ENCODE measurements at regions not wholly inside any gene's neighbourhood (a gene's known extent, or its start where the extent isn't known, plus 50 kb on each side); places are given as distances from the start of the nearest gene placed in this dataset.

DNA sequence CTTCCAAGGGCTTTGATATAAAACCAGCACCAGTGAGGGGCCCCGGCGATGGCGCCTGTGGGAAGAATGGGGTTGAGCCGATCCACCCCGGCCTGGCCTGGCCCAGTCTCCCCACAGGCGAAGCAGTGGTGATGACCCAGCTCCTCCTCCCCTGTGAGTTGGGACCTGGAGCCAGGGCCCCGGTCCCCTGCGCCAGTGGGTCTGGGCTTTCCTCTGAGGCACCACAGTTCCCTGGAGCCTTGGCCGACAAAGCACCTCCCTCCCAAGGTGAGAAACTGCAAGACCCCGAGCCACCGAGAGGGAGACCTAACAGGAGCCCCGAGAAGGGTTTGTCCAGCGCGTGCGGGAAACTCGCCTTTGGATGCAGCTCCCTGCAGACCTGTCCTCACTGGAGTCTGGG, 942.9 kb downstream of the BRD1 start:
- TF ChIP-seq, protein P1, sequence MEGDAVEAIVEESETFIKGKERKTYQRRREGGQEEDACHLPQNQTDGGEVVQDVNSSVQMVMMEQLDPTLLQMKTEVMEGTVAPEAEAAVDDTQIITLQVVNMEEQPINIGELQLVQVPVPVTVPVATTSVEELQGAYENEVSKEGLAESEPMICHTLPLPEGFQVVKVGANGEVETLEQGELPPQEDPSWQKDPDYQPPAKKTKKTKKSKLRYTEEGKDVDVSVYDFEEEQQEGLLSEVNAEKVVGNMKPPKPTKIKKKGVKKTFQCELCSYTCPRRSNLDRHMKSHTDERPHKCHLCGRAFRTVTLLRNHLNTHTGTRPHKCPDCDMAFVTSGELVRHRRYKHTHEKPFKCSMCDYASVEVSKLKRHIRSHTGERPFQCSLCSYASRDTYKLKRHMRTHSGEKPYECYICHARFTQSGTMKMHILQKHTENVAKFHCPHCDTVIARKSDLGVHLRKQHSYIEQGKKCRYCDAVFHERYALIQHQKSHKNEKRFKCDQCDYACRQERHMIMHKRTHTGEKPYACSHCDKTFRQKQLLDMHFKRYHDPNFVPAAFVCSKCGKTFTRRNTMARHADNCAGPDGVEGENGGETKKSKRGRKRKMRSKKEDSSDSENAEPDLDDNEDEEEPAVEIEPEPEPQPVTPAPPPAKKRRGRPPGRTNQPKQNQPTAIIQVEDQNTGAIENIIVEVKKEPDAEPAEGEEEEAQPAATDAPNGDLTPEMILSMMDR (IDR thresholded peaks at IDR 0.05), result no peak
- TF ChIP-seq EZH2 (IDR thresholded peaks at IDR 0.05; ENCODE audit: borderline replicate concordance, insufficient read depth, low read depth, low read length, poor library complexity, severe bottlenecking), result no peak
- no peaks in the 10 kb centered on the region for H3K27me3 Mint-ChIP-seq
- Histone ChIP-seq H3K36me3 (replicated peaks in 1 of 2; ENCODE audit: control extremely low read depth in 1 of 2, control insufficient read depth in 1 of 2, extremely low read depth in 1 of 2, insufficient read depth in 2 of 2, low read length in 1 of 2) (no peaks in the 10 kb centered on the region), H3K4me3 (ENCODE audit: control extremely low read depth in 1 of 5, extremely low read depth in 1 of 5, insufficient read depth in 1 of 5, low read depth in 2 of 5, low read length in 4 of 5) (no peak overlapping the region), H3K9me3 (ENCODE audit: control extremely low read depth in 1 of 3, control insufficient read depth in 2 of 3, insufficient read depth in 1 of 3, low read length in 2 of 3) (peaks cover 0 to 27% (median 0%) of the 10 kb centered on the region in 3 donors), H4K20me1 (ENCODE audit: control insufficient read depth, insufficient read depth, low read length, poor library complexity, severe bottlenecking) (no peaks in the 10 kb centered on the region), H3K27ac (ENCODE audit: low read length in 2 of 2) (no peak overlapping the region), H3K79me2 (ENCODE audit: control insufficient read depth, insufficient read depth, low read length) (no peaks in the 10 kb centered on the region), H3K9ac (ENCODE audit: low read length) (no peak overlapping the region), H2AFZ (ENCODE audit: insufficient read depth, low read depth, low read length, poor library complexity, severe bottlenecking) (no peak overlapping the region), H3K4me1 (ENCODE audit: control insufficient read depth in 2 of 2, insufficient read depth in 2 of 2, low read length in 2 of 2) (no peaks in the 10 kb centered on the region), H3K4me2 (replicated peaks; ENCODE audit: low read depth, low read length, poor library complexity, severe bottlenecking) (no peak overlapping the region), H3K27me3 (replicated peaks in 1 of 4; ENCODE audit: control extremely low read depth in 1 of 4, control insufficient read depth in 3 of 4, insufficient read depth in 4 of 4, low read length in 3 of 4) (no peaks in the 10 kb centered on the region)
- DNase-seq (no peak), ATAC-seq (ENCODE audit: low read depth) (no peak)
- intact Hi-C loops (cut with micrococcal nuclease), result no loop called here
- no peak overlapping the region for H3K4me3 Mint-ChIP-seq
- ChIA-PET CTCF (no interaction called here), POLR2A (no interaction called here)
- no peaks in the 10 kb centered on the region for H3K9me3 Mint-ChIP-seq (ENCODE audit: insufficient read depth)
- 90% methylated on average over 12 of the region's 16 CpGs for WGBS (ENCODE audit: insufficient coverage)
- H3K4me1 Mint-ChIP-seq, result no peaks in the 10 kb centered on the region
- H3K27ac Mint-ChIP-seq, result no peak overlapping the region

DNA sequence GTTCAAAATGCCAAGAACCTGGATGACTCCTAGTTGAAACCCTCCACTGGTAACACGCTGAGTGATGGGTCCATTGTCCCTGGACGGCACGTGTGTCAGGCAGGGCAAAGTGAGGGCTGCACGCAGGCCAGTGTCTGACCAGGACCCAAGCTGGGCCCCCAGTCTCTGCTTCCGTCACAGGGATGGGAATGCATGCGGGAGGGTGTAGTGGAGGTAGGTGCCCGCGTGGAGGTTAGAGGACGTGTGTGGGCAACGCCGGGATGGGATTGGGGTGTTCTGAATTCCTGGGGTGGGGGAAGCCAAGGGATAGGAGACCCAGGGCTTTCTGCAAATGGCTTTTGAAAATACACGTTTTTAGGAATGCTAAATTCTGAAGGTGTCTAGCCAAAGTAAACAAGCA, 943.3 kb downstream of the BRD1 start:
- no peaks in the 10 kb centered on the region for H3K4me1 ChIP-seq (ENCODE audit: control insufficient read depth in 2 of 2, insufficient read depth in 2 of 2, low read length in 2 of 2)
- no peak overlapping the region for H3K4me3 ChIP-seq (ENCODE audit: control extremely low read depth in 1 of 5, extremely low read depth in 1 of 5, insufficient read depth in 1 of 5, low read depth in 2 of 5, low read length in 4 of 5)
- H3K9ac ChIP-seq (ENCODE audit: low read length), result no peak overlapping the region
- H3K9me3 ChIP-seq (ENCODE audit: control extremely low read depth in 1 of 3, control insufficient read depth in 2 of 3, insufficient read depth in 1 of 3, low read length in 2 of 3), result peaks cover 0 to 24% (median 0%) of the 10 kb centered on the region in 3 donors
- H3K27ac ChIP-seq (ENCODE audit: low read length in 2 of 2), result no peak overlapping the region
- no peaks in the 10 kb centered on the region for H3K27me3 ChIP-seq (replicated peaks in 1 of 4; ENCODE audit: control extremely low read depth in 1 of 4, control insufficient read depth in 3 of 4, insufficient read depth in 4 of 4, low read length in 3 of 4)
- H3K79me2 ChIP-seq (ENCODE audit: control insufficient read depth, insufficient read depth, low read length), result no peaks in the 10 kb centered on the region
- no peak overlapping the region for H3K27ac Mint-ChIP-seq
- H3K4me1 Mint-ChIP-seq, result no peaks in the 10 kb centered on the region
- WGBS (ENCODE audit: insufficient coverage), result 90% methylated on average over 8 of the region's 12 CpGs
- H3K9me3 Mint-ChIP-seq (ENCODE audit: insufficient read depth), result no peaks in the 10 kb centered on the region
- POLR2A ChIA-PET, result no interaction called here
- H3K4me2 ChIP-seq (replicated peaks; ENCODE audit: low read depth, low read length, poor library complexity, severe bottlenecking), result no peak overlapping the region
- no peaks in the 10 kb centered on the region for H4K20me1 ChIP-seq (ENCODE audit: control insufficient read depth, insufficient read depth, low read length, poor library complexity, severe bottlenecking)
- no peak overlapping the region for H3K4me3 Mint-ChIP-seq
- CTCF ChIA-PET, result no interaction called here
- no peak overlapping the region for H2AFZ ChIP-seq (ENCODE audit: insufficient read depth, low read depth, low read length, poor library complexity, severe bottlenecking)
- TF ChIP-seq, protein P1 (IDR thresholded peaks at IDR 0.05), result no peak
- TF ChIP-seq EZH2 (IDR thresholded peaks at IDR 0.05; ENCODE audit: borderline replicate concordance, insufficient read depth, low read depth, low read length, poor library complexity, severe bottlenecking), result no peak
- H3K27me3 Mint-ChIP-seq, result no peaks in the 10 kb centered on the region
- ATAC-seq (ENCODE audit: low read depth) (no peak), DNase-seq (no peak)
- no peaks in the 10 kb centered on the region for H3K36me3 ChIP-seq (replicated peaks in 1 of 2; ENCODE audit: control extremely low read depth in 1 of 2, control insufficient read depth in 1 of 2, extremely low read depth in 1 of 2, insufficient read depth in 2 of 2, low read length in 1 of 2)
- intact Hi-C loops (cut with micrococcal nuclease), result no loop called here
